Gastroesophageal sphincter (tissue), 2 donors: ENCODE measurements at regions not wholly inside any gene's neighbourhood (a gene's known extent, or its start where the extent isn't known, plus 50 kb on each side); places are given as distances from the start of the nearest gene placed in this dataset.

Experiments
- EP300 ChIP-seq: sonication (generic); formaldehyde crosslinking; IDR thresholded peaks from one replicate; pipeline ENCODE4 v1.6.1; 2017; ENCODE audit warnings: antibody characterized with exemption, mild to moderate bottlenecking
- POLR2A ChIP-seq, 2 donors: fragments of 450-650 bp; IDR thresholded peaks; one replicate each; pipeline ENCODE4 v1.6.1; 2017; ENCODE audit warnings: antibody characterized with exemption in 2 of 2, mild to moderate bottlenecking in 2 of 2, moderate library complexity in 1 of 2

DNA sequence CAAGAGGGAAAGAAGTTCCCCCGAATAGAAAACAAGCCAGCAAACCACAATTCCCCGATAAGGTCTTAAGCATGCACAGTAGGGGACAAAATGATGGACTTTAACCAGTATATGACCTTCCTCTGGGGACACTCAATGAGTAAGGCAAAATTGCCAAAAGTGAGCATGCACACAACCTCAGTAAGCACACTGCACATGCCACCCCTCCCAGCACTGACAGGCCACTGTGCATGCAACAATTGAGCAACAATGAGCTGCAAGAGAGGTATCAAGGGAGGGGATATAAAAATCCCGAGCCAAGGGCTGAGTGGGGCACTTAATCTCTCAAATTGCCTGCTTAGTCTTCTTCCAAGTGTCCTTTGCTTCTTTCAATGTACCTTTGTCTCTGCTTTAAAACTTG, 935.8 kb upstream of the SLC39A10 start:
- no peak for TF ChIP-seq POLR2A (IDR thresholded peaks at IDR 0.05)
- TF ChIP-seq EP300 = no peak
